NT2/D1 (cell line): ENCODE measurements at regions not wholly inside any gene's neighbourhood (a gene's known extent, or its start where the extent isn't known, plus 50 kb on each side); places are given as distances from the start of the nearest gene placed in this dataset.

Experiments
- DNase-seq: peaks from one replicate; pipeline ENCODE4 v3.0.0-alpha.2; 2011; ENCODE audit warnings: low read depth, low spot score
- H3K27me3 ChIP-seq: 2 replicates; pipeline ENCODE4 v1.6.0; 2011; ENCODE audit warnings: mild to moderate bottlenecking; ENCODE audit not compliant: insufficient read length, insufficient read depth
- H3K36me3 ChIP-seq: 2 replicates; pipeline ENCODE4 v1.6.1; 2011; ENCODE audit warnings: mild to moderate bottlenecking, low read length, mixed read lengths; ENCODE audit not compliant: insufficient read depth, insufficient read length
- H3K4me1 ChIP-seq: 2 replicates; pipeline ENCODE4 v1.5.1; 2011; ENCODE audit not compliant: insufficient read depth, insufficient read length
- H3K4me3 ChIP-seq: 2 replicates; pipeline ENCODE4 v1.5.1; 2011; ENCODE audit warnings: low read depth; ENCODE audit not compliant: insufficient read length
- H3K9ac ChIP-seq: 2 replicates; pipeline ENCODE4 v1.6.0; 2011; ENCODE audit warnings: low read depth; ENCODE audit not compliant: insufficient read length
- H3K9me3 ChIP-seq: 2 replicates; pipeline ENCODE4 v1.5.1; 2011; ENCODE audit warnings: mild to moderate bottlenecking, low read length; ENCODE audit not compliant: insufficient read depth
- SUZ12 ChIP-seq: IDR thresholded peaks from 2 replicates; pipeline ENCODE4 v1.6.1; 2011; ENCODE audit not compliant: insufficient read length, insufficient read depth; ENCODE audit errors: extremely low read depth
- YY1 ChIP-seq: IDR thresholded peaks from 2 replicates; pipeline ENCODE4 v1.6.1; 2011; ENCODE audit not compliant: insufficient read length, insufficient read depth
- ZNF274 ChIP-seq: IDR thresholded peaks from 2 replicates; pipeline ENCODE4 v1.6.1; 2011; ENCODE audit warnings: mild to moderate bottlenecking, low read depth, low read length

DNA sequence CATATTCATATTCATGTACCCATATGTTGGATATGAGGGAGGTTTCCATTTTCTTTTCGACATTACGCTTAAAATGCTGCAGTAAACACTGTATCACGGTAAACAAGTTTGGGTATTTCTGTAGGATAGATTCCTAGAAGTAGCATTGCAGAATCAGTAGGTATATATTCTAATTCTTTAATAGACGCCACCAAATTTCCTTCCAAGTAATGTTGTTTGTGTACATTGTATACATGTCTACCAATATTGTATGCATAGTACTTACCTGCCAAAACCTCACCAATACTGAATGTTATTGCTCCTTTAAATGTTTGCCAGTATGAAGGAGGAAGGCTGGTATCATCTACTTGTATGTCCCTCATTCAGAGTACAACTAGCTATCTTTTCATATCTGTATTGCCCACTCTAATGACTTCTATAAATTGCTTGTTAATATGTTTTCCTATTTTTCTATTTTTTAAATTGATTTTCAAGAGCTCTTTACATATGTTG lies 56.1 kb upstream of the ZNF536 start:
- Histone ChIP-seq H3K9ac (no peak overlapping the region), H3K27me3 (no peaks in the 10 kb centered on the region), H3K4me3 (no peak overlapping the region), H3K9me3 (no peaks in the 10 kb centered on the region), H3K4me1 (peaks cover 2% of the 10 kb centered on the region), H3K36me3 (no peaks in the 10 kb centered on the region)
- no peak for TF ChIP-seq YY1
- TF ChIP-seq SUZ12, result no peak
- no peak for TF ChIP-seq ZNF274
- no peak for DNase-seq

- TF ChIP-seq SUZ12 (no peak), ZNF274 (no peak), YY1 (no peak)
- no peak for DNase-seq
- H3K9me3 ChIP-seq, result no peaks in the 10 kb centered on the region
- H3K36me3 ChIP-seq, result no peaks in the 10 kb centered on the region
- no peaks in the 10 kb centered on the region for H3K27me3 ChIP-seq
- H3K4me1 ChIP-seq, result peaks cover 2% of the 10 kb centered on the region
- no peak overlapping the region for H3K4me3 ChIP-seq
- H3K9ac ChIP-seq, result no peak overlapping the region
Measured at GRCh38 chr19:30316560-30317106, 55.6 kb upstream of the ZNF536 start.

DNA sequence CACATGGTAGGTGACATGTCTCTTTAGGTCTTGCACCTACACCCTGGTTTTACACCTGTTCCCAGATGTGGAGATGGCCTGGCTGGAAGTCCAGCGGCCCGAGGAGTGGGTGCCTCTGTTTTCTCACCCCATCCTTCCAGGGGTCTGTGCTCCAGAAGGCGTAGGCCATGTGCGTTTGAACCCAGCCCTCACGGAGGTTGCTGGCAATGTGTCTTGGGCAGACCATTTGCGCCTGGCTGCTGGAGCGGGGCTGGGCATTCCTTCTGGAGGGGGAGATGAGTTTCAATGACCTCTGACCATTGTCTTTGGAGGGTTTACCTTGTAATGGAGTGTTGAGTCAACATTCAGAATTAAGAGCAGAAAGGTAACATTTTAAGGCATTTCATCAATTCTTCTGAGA lies 54.8 kb upstream of the ZNF536 start:
- no peak for DNase-seq
- Histone ChIP-seq H3K36me3 (no peaks in the 10 kb centered on the region), H3K9ac (no peak overlapping the region), H3K4me1 (peaks cover 2% of the 10 kb centered on the region), H3K9me3 (no peaks in the 10 kb centered on the region), H3K4me3 (no peak overlapping the region), H3K27me3 (no peaks in the 10 kb centered on the region)
- TF ChIP-seq ZNF274 (no peak), YY1 (no peak), SUZ12 (no peak)

- peaks cover 2% of the 10 kb centered on the region for H3K4me1 ChIP-seq
- H3K36me3 ChIP-seq, result no peaks in the 10 kb centered on the region
- no peak overlapping the region for H3K9ac ChIP-seq
- DNase-seq, result no peak
- H3K4me3 ChIP-seq, result no peak overlapping the region
- TF ChIP-seq ZNF274, result no peak
- TF ChIP-seq SUZ12, result no peak
- TF ChIP-seq YY1, result no peak
- H3K9me3 ChIP-seq, result no peaks in the 10 kb centered on the region
- H3K27me3 ChIP-seq, result no peaks in the 10 kb centered on the region
Measured at GRCh38 chr19:30318261-30318660, 53.9 kb upstream of the ZNF536 start.

- H3K4me3 ChIP-seq, result no peak overlapping the region
- H3K36me3 ChIP-seq, result no peaks in the 10 kb centered on the region
- no peak overlapping the region for H3K9ac ChIP-seq
- no peaks in the 10 kb centered on the region for H3K9me3 ChIP-seq
- TF ChIP-seq SUZ12 (no peak), ZNF274 (no peak), YY1 (no peak)
- DNase-seq, result no peak
- H3K4me1 ChIP-seq, result peaks cover 2% of the 10 kb centered on the region
- no peaks in the 10 kb centered on the region for H3K27me3 ChIP-seq
Measured at GRCh38 chr19:30318936-30319335, 53.2 kb upstream of the ZNF536 start.

DNA sequence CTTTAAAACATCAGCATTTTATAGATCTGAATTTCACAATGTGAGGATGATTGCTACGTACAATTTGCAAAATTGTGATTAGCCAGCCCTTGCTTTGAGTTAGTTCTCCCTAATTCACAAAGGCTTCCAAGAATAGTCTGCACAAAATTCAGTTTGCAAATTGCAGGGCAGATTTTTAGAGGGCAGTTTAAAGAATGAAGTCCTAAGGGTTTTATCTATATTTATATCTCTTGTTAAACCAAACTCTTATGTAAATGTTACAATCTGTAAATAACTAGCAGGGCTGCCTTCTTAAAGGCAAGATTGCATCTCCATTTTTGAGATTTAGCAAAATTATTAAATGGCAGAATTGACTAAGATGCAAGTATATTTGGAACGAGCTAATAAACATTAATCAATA lies 52.8 kb upstream of the ZNF536 start:
- no peak for DNase-seq
- Histone ChIP-seq H3K4me1 (peaks cover 2% of the 10 kb centered on the region), H3K9ac (no peak overlapping the region), H3K9me3 (no peaks in the 10 kb centered on the region), H3K4me3 (no peak overlapping the region), H3K27me3 (no peaks in the 10 kb centered on the region), H3K36me3 (no peaks in the 10 kb centered on the region)
- no peak for TF ChIP-seq YY1
- TF ChIP-seq ZNF274, result no peak
- TF ChIP-seq SUZ12, result no peak

DNA sequence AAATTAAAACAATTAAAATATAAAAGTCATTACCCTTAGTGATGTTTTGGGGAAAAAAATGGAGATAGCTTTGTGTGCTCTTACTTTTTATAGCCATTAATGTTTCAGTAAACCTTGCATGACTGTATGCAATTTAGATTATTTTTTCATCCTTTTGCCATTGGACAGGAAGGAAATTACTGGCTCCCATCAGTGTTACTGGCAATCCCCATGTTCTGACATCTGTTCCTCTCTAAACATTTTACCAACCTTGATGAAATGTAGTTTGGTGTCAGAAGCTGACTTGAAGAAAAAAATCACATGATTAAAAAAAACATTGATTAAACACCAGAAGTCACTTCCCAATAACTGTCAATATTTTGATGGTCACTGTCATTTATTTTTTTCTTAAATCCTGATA lies 52.3 kb upstream of the ZNF536 start:
- H3K36me3 ChIP-seq, result no peaks in the 10 kb centered on the region
- peaks cover 2% of the 10 kb centered on the region for H3K4me1 ChIP-seq
- no peak for DNase-seq
- no peaks in the 10 kb centered on the region for H3K27me3 ChIP-seq
- TF ChIP-seq SUZ12 (no peak), YY1 (no peak), ZNF274 (no peak)
- H3K9ac ChIP-seq, result no peak overlapping the region
- no peak overlapping the region for H3K4me3 ChIP-seq
- no peaks in the 10 kb centered on the region for H3K9me3 ChIP-seq

- DNase-seq, result no peak
- H3K36me3 ChIP-seq, result no peaks in the 10 kb centered on the region
- H3K4me3 ChIP-seq, result no peak overlapping the region
- H3K9ac ChIP-seq, result no peak overlapping the region
- H3K9me3 ChIP-seq, result no peaks in the 10 kb centered on the region
- H3K4me1 ChIP-seq, result peaks cover 2% of the 10 kb centered on the region
- no peaks in the 10 kb centered on the region for H3K27me3 ChIP-seq
- TF ChIP-seq YY1, result no peak
- no peak for TF ChIP-seq ZNF274
- no peak for TF ChIP-seq SUZ12
Measured at GRCh38 chr19:30320466-30320865, 51.7 kb upstream of the ZNF536 start.
